Fibroblast of skin of right quadriceps (primary cell): ENCODE measurements at regions not wholly inside any gene's neighbourhood (a gene's known extent, or its start where the extent isn't known, plus 50 kb on each side); places are given as distances from the start of the nearest gene placed in this dataset.

Experiments used
- DNase-seq: peaks from one replicate; pipeline ENCODE4 v3.0.0-alpha.2; 2013

GRCh38 chr20:5377484-5377883, 60.7 kb upstream of the PROKR2 start:
- no peak for DNase-seq

GRCh38 chr20:5376228-5376627, 59.5 kb upstream of the PROKR2 start:
- no peak for DNase-seq

- DNase-seq: no peak
These were observed 57.4 kb upstream of the PROKR2 start for GRCh38 chr20:5374171-5374570.

- DNase-seq: no peak
These were observed 55.6 kb upstream of the PROKR2 start for GRCh38 chr20:5372371-5372770.

- DNase-seq: no peak
These were observed 52.9 kb upstream of the PROKR2 start for GRCh38 chr20:5369629-5370028.
